H1 (cell line): ENCODE measurements at regions not wholly inside any gene's neighbourhood (a gene's known extent, or its start where the extent isn't known, plus 50 kb on each side); places are given as distances from the start of the nearest gene placed in this dataset.

ENCODE experiments used
- CBX5 ChIP-seq: fragments of 300-800, 300-1000 bp; sonication (generic); IDR thresholded peaks from 2 replicates; pipeline ENCODE4 v1.7.1; 2016; ENCODE audit warnings: antibody characterized with exemption, low read length, low read depth
- CBX8 ChIP-seq: fragments of 300-800, 300-1000 bp; sonication (generic); IDR thresholded peaks from 2 replicates; pipeline ENCODE4 v1.7.1; 2016; ENCODE audit warnings: low read depth, low read length, borderline replicate concordance
- CHD1 ChIP-seq: IDR thresholded peaks from 2 replicates; pipeline ENCODE4 v1.6.1; 2012; ENCODE audit warnings: low read depth, low read length, improper control_type of control experiment
- CHD2 ChIP-seq: IDR thresholded peaks from 2 replicates; pipeline ENCODE4 v1.6.1; 2012; ENCODE audit warnings: low read length, improper control_type of control experiment
- CTBP2 ChIP-seq: IDR thresholded peaks from 2 replicates; pipeline ENCODE4 v1.7.0; 2011; ENCODE audit warnings: borderline replicate concordance, mild to moderate bottlenecking, moderate library complexity, mixed read lengths, low read length; ENCODE audit not compliant: insufficient read depth, insufficient read length
- JUN ChIP-seq: IDR thresholded peaks from 2 replicates; pipeline ENCODE4 v1.6.1; 2011; ENCODE audit warnings: low read depth, mild to moderate bottlenecking, improper control_type of control experiment, low read length
- JUND ChIP-seq: IDR thresholded peaks from 2 replicates; pipeline ENCODE4 v1.6.1; 2011; ENCODE audit warnings: mild to moderate bottlenecking, improper control_type of control experiment, low read length
- KDM4A ChIP-seq: IDR thresholded peaks from one replicate; pipeline ENCODE4 v1.7.1; 2012; ENCODE audit warnings: low read depth, mild to moderate bottlenecking, moderate library complexity, low read length, inconsistent platforms; ENCODE audit not compliant: severe bottlenecking
- NANOG ChIP-seq: IDR thresholded peaks from 2 replicates; pipeline ENCODE4 v1.6.1; 2011; ENCODE audit warnings: low read length, low read depth, mild to moderate bottlenecking, inconsistent platforms; ENCODE audit not compliant: insufficient read depth, poor library complexity, severe bottlenecking
- PHF8 ChIP-seq: fragments of 200-600 bp; sonication (generic); conservative IDR thresholded peaks from 2 replicates; pipeline ENCODE4 v1.7.1; 2012; ENCODE audit warnings: low read depth, mild to moderate bottlenecking, inconsistent platforms, low read length, moderate library complexity
- RAD21 ChIP-seq, 2 experiments: IDR thresholded peaks in 1 of 2; conservative IDR thresholded peaks in 1 of 2; 2 replicates each; pipeline ENCODE4 v1.6.1; 2011; ENCODE audit warnings: low read depth in 2 of 2, low read length in 2 of 2, improper control_type of control experiment in 1 of 2, inconsistent platforms in 1 of 2, mild to moderate bottlenecking in 1 of 2, moderate library complexity in 1 of 2
- RXRA ChIP-seq: IDR thresholded peaks from 2 replicates; pipeline ENCODE4 v1.6.1; 2011; ENCODE audit warnings: low read depth, mild to moderate bottlenecking, low read length, moderate library complexity; ENCODE audit not compliant: insufficient read depth

GRCh38 chr16:54548281-54548680, 261.7 kb upstream of the IRX3 start (continued):
- TF ChIP-seq JUN (no peak), RXRA (no peak), RAD21 (IDR thresholded peaks at IDR 0.05 in 1 of 2, conservative IDR thresholded peaks at IDR 0.05 in 1 of 2; ENCODE audit: low read depth in 2 of 2, low read length in 2 of 2) (no peak), KDM4A (no peak), NANOG (no peak), PHF8 (no peak), CTBP2 (no peak), CHD2 (no peak), CBX5 (no peak), CBX8 (no peak), JUND (no peak), CHD1 (no peak)
